Kidney (tissue), 13 donors: ENCODE measurements at regions not wholly inside any gene's neighbourhood (a gene's known extent, or its start where the extent isn't known, plus 50 kb on each side); places are given as distances from the start of the nearest gene placed in this dataset.

Experiments
- DNase-seq, 5 donors: peaks; one replicate each; pipeline ENCODE4 v3.0.0-alpha.2; 2013 to 2020
- FAIRE-seq: peaks from 2 replicates; lab custom pipeline; 2012; peaks lifted over from hg19 to GRCh38; lab: Jason Lieb, UNC
- H3K27ac ChIP-seq, 2 donors: one replicate each; pipeline ENCODE4 v1.7.0; 2013; ENCODE audit warnings: low read depth in 2 of 2, low read length in 2 of 2, inconsistent platforms in 1 of 2
- H3K27me3 ChIP-seq: one replicate; pipeline ENCODE4 v1.7.1; 2013; ENCODE audit warnings: low read length, inconsistent platforms; ENCODE audit not compliant: control insufficient read depth, insufficient read depth
- H3K36me3 ChIP-seq, 3 donors: one replicate each; pipeline versions ENCODE4 v1.7.0 to v1.7.1; 2013; ENCODE audit warnings: low read length in 3 of 3, control low read depth in 1 of 3, inconsistent platforms in 1 of 3; ENCODE audit not compliant: insufficient read depth in 3 of 3, control insufficient read depth in 2 of 3
- H3K4me1 ChIP-seq, 3 donors: one replicate each; pipeline versions ENCODE4 v1.7.0 to v1.7.1; 2013; ENCODE audit warnings: low read length in 3 of 3, inconsistent platforms in 1 of 3, low read depth in 1 of 3; ENCODE audit not compliant: control insufficient read depth in 2 of 3, insufficient read depth in 2 of 3
- H3K4me3 ChIP-seq, 3 donors: one replicate each; pipeline versions ENCODE4 v1.7.0 to v1.8.1; 2013; ENCODE audit warnings: low read length in 3 of 3, control low read depth in 1 of 3, inconsistent platforms in 1 of 3
- H3K9ac ChIP-seq, 3 donors: one replicate each; pipeline versions ENCODE4 v1.7.0 to v1.7.1; 2013; ENCODE audit warnings: low read length in 3 of 3, control low read depth in 1 of 3, inconsistent platforms in 1 of 3
- H3K9me3 ChIP-seq, 3 donors: one replicate each; pipeline versions ENCODE4 v1.7.0 to v1.7.1; 2013; ENCODE audit warnings: low read length in 3 of 3, control low read depth in 1 of 3, inconsistent platforms in 1 of 3; ENCODE audit not compliant: control insufficient read depth in 2 of 3, insufficient read depth in 1 of 3
- intact Hi-C: fragments of 100-400 bp; cut with DNase I; formaldehyde crosslinking; loops from one replicate; pipeline ENCODE4 v1.11.1; 2022
- TF ChIP-seq, protein P1 (sequence below): IDR thresholded peaks from 3 replicates; pipeline ENCODE4 v1.5.1; 2012; ENCODE audit warnings: mild to moderate bottlenecking, moderate library complexity, borderline replicate concordance; ENCODE audit not compliant: insufficient read depth; ENCODE audit errors: extremely low read depth
- donor health status: control.
- donor health status: control.
- donor health status: control.
- donor health status: control.
- donor health status: control.
- donor health status: DM: yes; HTN: yes; CAD: no.
- donor health status: Normal renal cell carcinoma (clear cell type).

DNA sequence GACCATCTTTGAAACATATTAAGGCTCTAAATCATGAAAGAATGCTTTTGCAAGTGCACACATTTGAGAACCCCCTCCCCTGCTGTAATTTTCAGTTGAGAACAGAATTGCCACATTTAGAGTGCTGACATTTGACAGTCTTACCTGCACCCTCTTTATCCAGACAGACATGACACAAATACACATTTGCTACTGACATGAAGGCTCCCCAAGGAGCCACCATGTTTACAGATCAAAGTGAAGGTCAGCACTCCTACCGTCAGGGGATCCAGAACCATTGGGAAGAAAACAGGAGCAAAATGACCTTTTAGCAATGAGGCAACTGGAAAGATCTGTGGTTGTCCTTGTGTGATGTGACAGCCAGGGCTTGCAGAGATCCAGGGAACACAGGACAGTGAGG is 315.4 kb upstream of the CNR1 start:
- Histone ChIP-seq H3K9ac (no peak overlapping the region), H3K36me3 (no peaks in the 10 kb centered on the region), H3K4me3 (no peak overlapping the region), H3K4me1 (no peaks in the 10 kb centered on the region), H3K27ac (no peak overlapping the region), H3K9me3 (no peaks in the 10 kb centered on the region), H3K27me3 (no peaks in the 10 kb centered on the region)
- DNase-seq: no peak
- no peak for FAIRE-seq
- intact Hi-C loops: no loop called here
- TF ChIP-seq, protein P1, sequence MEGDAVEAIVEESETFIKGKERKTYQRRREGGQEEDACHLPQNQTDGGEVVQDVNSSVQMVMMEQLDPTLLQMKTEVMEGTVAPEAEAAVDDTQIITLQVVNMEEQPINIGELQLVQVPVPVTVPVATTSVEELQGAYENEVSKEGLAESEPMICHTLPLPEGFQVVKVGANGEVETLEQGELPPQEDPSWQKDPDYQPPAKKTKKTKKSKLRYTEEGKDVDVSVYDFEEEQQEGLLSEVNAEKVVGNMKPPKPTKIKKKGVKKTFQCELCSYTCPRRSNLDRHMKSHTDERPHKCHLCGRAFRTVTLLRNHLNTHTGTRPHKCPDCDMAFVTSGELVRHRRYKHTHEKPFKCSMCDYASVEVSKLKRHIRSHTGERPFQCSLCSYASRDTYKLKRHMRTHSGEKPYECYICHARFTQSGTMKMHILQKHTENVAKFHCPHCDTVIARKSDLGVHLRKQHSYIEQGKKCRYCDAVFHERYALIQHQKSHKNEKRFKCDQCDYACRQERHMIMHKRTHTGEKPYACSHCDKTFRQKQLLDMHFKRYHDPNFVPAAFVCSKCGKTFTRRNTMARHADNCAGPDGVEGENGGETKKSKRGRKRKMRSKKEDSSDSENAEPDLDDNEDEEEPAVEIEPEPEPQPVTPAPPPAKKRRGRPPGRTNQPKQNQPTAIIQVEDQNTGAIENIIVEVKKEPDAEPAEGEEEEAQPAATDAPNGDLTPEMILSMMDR: no peak

DNA sequence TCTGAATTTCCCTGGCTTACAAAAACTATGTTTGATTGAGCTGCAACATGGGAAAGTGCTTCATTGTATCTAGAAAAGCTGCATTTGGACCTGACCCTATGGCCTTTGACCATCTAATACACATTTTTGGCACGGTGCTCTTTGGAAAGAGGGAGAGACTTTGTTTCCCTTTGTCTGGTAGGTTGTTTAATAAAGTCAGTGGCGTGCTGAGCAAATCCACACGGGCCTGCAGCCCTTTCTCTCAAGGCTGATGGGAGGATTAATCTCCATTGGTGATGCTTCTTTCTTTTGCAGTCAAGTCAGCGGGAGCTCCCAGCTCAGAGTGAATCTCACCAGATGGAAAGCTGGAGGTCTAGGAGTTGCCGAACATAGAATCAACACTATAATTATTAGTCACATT is 314.7 kb upstream of the CNR1 start:
- Histone ChIP-seq H3K27ac (no peak overlapping the region), H3K27me3 (no peaks in the 10 kb centered on the region), H3K4me3 (no peak overlapping the region), H3K4me1 (no peaks in the 10 kb centered on the region), H3K9ac (no peak overlapping the region), H3K36me3 (no peaks in the 10 kb centered on the region), H3K9me3 (no peaks in the 10 kb centered on the region)
- TF ChIP-seq, protein P1: no peak
- intact Hi-C loops: no loop called here
- no peak for DNase-seq
- FAIRE-seq: no peak

DNA sequence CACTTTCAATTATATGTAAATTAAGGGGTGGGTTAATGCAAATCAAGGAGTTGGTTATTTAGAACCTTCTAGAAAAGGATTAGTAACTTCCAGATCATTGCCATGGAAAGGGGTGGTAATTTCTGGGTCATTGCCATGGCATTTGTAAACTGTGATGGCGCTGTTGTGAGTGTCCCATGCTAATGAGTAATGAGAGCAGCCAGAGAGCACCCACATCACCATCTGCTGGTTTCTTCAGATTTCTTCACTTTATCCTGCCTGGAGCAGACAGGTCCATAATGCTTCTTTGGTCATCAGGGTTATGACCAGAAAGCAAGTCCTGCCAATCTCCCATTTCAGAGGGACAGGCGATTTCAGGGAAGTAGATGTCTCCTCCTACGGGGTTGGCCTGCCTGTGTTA is 311.3 kb upstream of the CNR1 start:
- no peak overlapping the region for H3K27ac ChIP-seq
- H3K36me3 ChIP-seq: no peaks in the 10 kb centered on the region
- intact Hi-C loops: no loop called here
- no peak overlapping the region for H3K9ac ChIP-seq
- TF ChIP-seq, protein P1: no peak
- H3K4me1 ChIP-seq: no peaks in the 10 kb centered on the region
- no peak overlapping the region for H3K4me3 ChIP-seq
- DNase-seq: no peak
- H3K27me3 ChIP-seq: no peaks in the 10 kb centered on the region
- FAIRE-seq: no peak
- H3K9me3 ChIP-seq: no peaks in the 10 kb centered on the region

DNA sequence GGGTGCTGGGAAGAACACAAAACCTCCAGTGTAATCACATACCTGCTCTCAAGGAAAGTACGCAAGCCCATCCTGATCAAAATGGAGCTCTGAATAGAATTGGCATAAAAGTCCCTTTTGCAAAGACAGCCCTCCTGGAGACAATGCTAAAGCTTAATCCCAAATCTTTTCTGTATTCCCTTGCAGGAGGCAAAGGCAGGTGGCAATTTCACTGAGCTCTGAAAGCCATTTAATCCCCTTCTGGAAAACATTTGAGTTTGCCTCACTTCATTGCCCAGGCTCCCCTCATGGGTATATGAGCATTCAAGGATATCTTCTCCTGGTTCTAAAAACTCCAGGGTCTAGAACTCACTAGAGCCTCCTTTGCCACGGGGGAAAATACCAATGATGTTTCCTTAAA is 310.2 kb upstream of the CNR1 start:
- Histone ChIP-seq H3K9me3 (no peaks in the 10 kb centered on the region), H3K4me3 (no peak overlapping the region), H3K27me3 (no peaks in the 10 kb centered on the region), H3K36me3 (no peaks in the 10 kb centered on the region), H3K27ac (no peak overlapping the region), H3K9ac (no peak overlapping the region), H3K4me1 (no peaks in the 10 kb centered on the region)
- intact Hi-C loops: no loop called here
- no peak for DNase-seq
- FAIRE-seq: no peak
- TF ChIP-seq, protein P1: no peak
